Gastrocnemius medialis (tissue), 4 donors: ENCODE measurements at regions not wholly inside any gene's neighbourhood (a gene's known extent, or its start where the extent isn't known, plus 50 kb on each side); places are given as distances from the start of the nearest gene placed in this dataset.

Source experiments
- ATAC-seq, 2 donors: fragments of 150-250 bp; one replicate each; pipeline ENCODE4 v1.9.1; 2016
- DNase-seq, 2 donors: peaks; one replicate each; pipeline ENCODE4 v3.0.0-alpha.2; 2019
- H3K27ac ChIP-seq, 4 donors: fragments of 200-600 bp; sonication (generic); 1 replicate in 1 of 4; 2 replicates in 3 of 4; pipeline ENCODE4 v1.5.1; 2016 to 2018; ENCODE audit warnings: mild to moderate bottlenecking in 2 of 4, moderate library complexity in 1 of 4
- H3K27me3 ChIP-seq, 3 donors: fragments of 200-600 bp; sonication (generic) in 2 of 3; 1 replicate in 1 of 3; 2 replicates in 2 of 3; pipeline versions ENCODE4 v1.5.1 to v1.6.0; 2016 to 2019; ENCODE audit warnings: mild to moderate bottlenecking in 1 of 3, moderate library complexity in 1 of 3
- H3K36me3 ChIP-seq, 2 donors: fragments of 200-600 bp; sonication (generic) in 1 of 2; one replicate each; pipeline ENCODE4 v1.5.1; 2017 to 2018
- H3K4me1 ChIP-seq, 2 donors: fragments of 200-600 bp; sonication (generic) in 1 of 2; one replicate each; pipeline ENCODE4 v1.5.1; 2016 to 2017; ENCODE audit warnings: mild to moderate bottlenecking in 2 of 2
- H3K4me3 ChIP-seq, 4 donors: fragments of 200-600 bp; sonication (generic) in 3 of 4; 1 replicate in 1 of 4; 2 replicates in 3 of 4; pipeline ENCODE4 v1.5.1; 2016 to 2019; ENCODE audit warnings: mild to moderate bottlenecking in 2 of 4
- H3K9me3 ChIP-seq, 3 donors: fragments of 200-600 bp; sonication (generic) in 2 of 3; 1 replicate in 1 of 3; 2 replicates in 2 of 3; pipeline ENCODE4 v1.5.1; 2016 to 2019
- CTCF ChIP-seq, 5 experiments: fragments of 450-650 bp in 3 of 5; fragments of 200-600 bp in 2 of 5; sonication (generic) in 2 of 5; IDR thresholded peaks in 4 of 5; conservative IDR thresholded peaks in 1 of 5; 1 replicate in 4 of 5; 2 replicates in 1 of 5; pipeline ENCODE4 v1.5.1; 2016 to 2019; ENCODE audit warnings: antibody characterized with exemption in 5 of 5, mild to moderate bottlenecking in 3 of 5, moderate library complexity in 3 of 5
- POLR2A ChIP-seq, 2 donors: fragments of 450-650 bp; IDR thresholded peaks; one replicate each; pipeline ENCODE4 v1.6.1; 2017; ENCODE audit warnings: antibody characterized with exemption in 2 of 2, mild to moderate bottlenecking in 2 of 2, moderate library complexity in 2 of 2
- in situ Hi-C, 4 donors: fragments of 200-750 bp; cut with MboI; loops; one replicate each; pipeline versions ENCODE4 v1.15.0 to v1.8.0; 2017; ENCODE audit warnings: low sequenced_read_pairs in 4 of 4
- intact Hi-C: fragments of 100-400 bp; cut with DNase I; formaldehyde crosslinking; loops from one replicate; pipeline ENCODE4 v1.15.1; 2023; ENCODE audit warnings: low total_unique reads

GRCh38 chr17:55897301-55897700 lies 146.4 kb downstream of the PCTP start:
- TF ChIP-seq POLR2A (IDR thresholded peaks at IDR 0.05) (no peak), CTCF (IDR thresholded peaks at IDR 0.05 in 4 of 5, conservative IDR thresholded peaks at IDR 0.05 in 1 of 5) (no peak)
- no peaks in the 10 kb centered on the region for H3K27me3 ChIP-seq
- peak in 1 of 2 donors; percentile 44 for DNase-seq
- no peaks in the 10 kb centered on the region for H3K36me3 ChIP-seq
- H3K4me1 ChIP-seq: no peaks in the 10 kb centered on the region
- H3K4me3 ChIP-seq: no peak overlapping the region
- in situ Hi-C loops (no loop called here), intact Hi-C loops (no loop called here)
- peak; percentile 49 to 52 for ATAC-seq
- H3K27ac ChIP-seq: no peak overlapping the region
- no peaks in the 10 kb centered on the region for H3K9me3 ChIP-seq

DNA sequence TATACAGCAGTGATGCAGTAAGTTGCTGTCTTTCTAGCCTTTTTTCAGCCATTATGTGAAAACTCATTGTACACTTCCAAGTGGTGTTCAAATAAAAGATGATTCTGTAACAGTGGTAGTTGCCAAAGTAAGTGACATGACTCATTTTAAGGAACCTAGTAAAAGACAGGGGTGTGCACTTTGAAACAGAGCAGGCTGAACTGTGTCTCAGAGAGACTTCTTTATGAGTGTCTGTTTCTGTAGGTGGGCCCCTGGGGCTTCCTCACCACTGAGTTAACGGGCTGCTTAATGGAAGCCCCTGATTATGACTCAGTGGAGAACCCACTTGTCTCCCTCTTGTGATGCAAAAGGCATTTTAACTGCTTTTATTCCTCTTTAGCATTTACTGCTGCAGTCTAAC lies 147.3 kb downstream of the PCTP start:
- H3K27ac ChIP-seq: no peak overlapping the region
- no peak for DNase-seq
- in situ Hi-C loops (no loop called here), intact Hi-C loops (no loop called here)
- TF ChIP-seq POLR2A (IDR thresholded peaks at IDR 0.05): no peak
- no peak for TF ChIP-seq CTCF (IDR thresholded peaks at IDR 0.05 in 4 of 5, conservative IDR thresholded peaks at IDR 0.05 in 1 of 5)
- no peaks in the 10 kb centered on the region for H3K4me1 ChIP-seq
- H3K36me3 ChIP-seq: no peaks in the 10 kb centered on the region
- H3K4me3 ChIP-seq: no peak overlapping the region
- no peaks in the 10 kb centered on the region for H3K9me3 ChIP-seq
- ATAC-seq: peak; percentile 51 to 52
- no peaks in the 10 kb centered on the region for H3K27me3 ChIP-seq

DNA sequence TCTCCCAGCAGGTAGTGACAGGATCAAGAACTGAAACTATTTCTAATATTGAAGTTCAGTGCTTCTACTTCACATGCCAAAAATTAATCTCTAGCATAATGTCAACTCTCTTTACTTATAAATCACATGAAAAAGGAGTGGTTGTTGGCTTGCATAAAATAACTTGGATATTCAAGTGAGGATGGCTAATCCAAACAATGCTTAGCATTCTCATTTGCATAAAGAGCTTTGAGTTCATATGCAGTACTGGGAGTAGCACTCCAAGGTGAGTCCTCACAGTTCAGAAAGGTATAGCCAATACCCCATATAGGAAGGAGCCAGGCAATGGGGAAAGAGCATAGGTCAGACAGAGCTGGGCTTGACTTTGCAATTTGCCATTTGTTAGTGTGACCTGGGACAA lies 149.3 kb downstream of the PCTP start:
- in situ Hi-C loops (no loop called here), intact Hi-C loops (no loop called here)
- TF ChIP-seq POLR2A (IDR thresholded peaks at IDR 0.05) (no peak), CTCF (IDR thresholded peaks at IDR 0.05 in 4 of 5, conservative IDR thresholded peaks at IDR 0.05 in 1 of 5) (no peak)
- ATAC-seq (no peak), DNase-seq (no peak)
- Histone ChIP-seq H3K36me3 (no peaks in the 10 kb centered on the region), H3K27me3 (no peaks in the 10 kb centered on the region), H3K27ac (no peak overlapping the region), H3K4me3 (no peak overlapping the region), H3K9me3 (no peaks in the 10 kb centered on the region), H3K4me1 (no peaks in the 10 kb centered on the region)

GRCh38 chr17:55903028-55903690 lies 152.3 kb downstream of the PCTP start:
- Histone ChIP-seq H3K4me3 (no peak overlapping the region), H3K27me3 (no peaks in the 10 kb centered on the region), H3K36me3 (no peaks in the 10 kb centered on the region), H3K4me1 (no peaks in the 10 kb centered on the region), H3K9me3 (no peaks in the 10 kb centered on the region), H3K27ac (no peak overlapping the region)
- TF ChIP-seq POLR2A (IDR thresholded peaks at IDR 0.05): no peak
- DNase-seq (no peak), ATAC-seq (no peak)
- intact Hi-C loops (no loop called here), in situ Hi-C loops (no loop called here)

- Histone ChIP-seq H3K27me3 (no peaks in the 10 kb centered on the region), H3K4me1 (no peaks in the 10 kb centered on the region), H3K4me3 (no peak overlapping the region), H3K27ac (no peak overlapping the region), H3K9me3 (no peaks in the 10 kb centered on the region), H3K36me3 (no peaks in the 10 kb centered on the region)
- intact Hi-C loops: no loop called here
- ATAC-seq: no peak
- in situ Hi-C loops: no loop called here
- DNase-seq: no peak
- no peak for TF ChIP-seq POLR2A (IDR thresholded peaks at IDR 0.05)
- no peak for TF ChIP-seq CTCF (IDR thresholded peaks at IDR 0.05 in 4 of 5, conservative IDR thresholded peaks at IDR 0.05 in 1 of 5)
Observed at GRCh38 chr17:55909776-55910175, 158.9 kb downstream of the PCTP start.
